Left renal cortex interstitium (tissue), 4 donors: ENCODE measurements at regions not wholly inside any gene's neighbourhood (a gene's known extent, or its start where the extent isn't known, plus 50 kb on each side); places are given as distances from the start of the nearest gene placed in this dataset.
"Not testable (repeated sequence)": the region's sequence is repeated elsewhere in the genome, so short reads cannot be mapped to it uniquely, and the experiment has no call there.

Source experiments
- DNase-seq, 4 donors: peaks; one replicate each; pipeline ENCODE4 v3.0.0-alpha.2; 2013; ENCODE audit warnings: low read depth in 4 of 4, low spot score in 2 of 4, missing footprints in 1 of 4

DNA sequence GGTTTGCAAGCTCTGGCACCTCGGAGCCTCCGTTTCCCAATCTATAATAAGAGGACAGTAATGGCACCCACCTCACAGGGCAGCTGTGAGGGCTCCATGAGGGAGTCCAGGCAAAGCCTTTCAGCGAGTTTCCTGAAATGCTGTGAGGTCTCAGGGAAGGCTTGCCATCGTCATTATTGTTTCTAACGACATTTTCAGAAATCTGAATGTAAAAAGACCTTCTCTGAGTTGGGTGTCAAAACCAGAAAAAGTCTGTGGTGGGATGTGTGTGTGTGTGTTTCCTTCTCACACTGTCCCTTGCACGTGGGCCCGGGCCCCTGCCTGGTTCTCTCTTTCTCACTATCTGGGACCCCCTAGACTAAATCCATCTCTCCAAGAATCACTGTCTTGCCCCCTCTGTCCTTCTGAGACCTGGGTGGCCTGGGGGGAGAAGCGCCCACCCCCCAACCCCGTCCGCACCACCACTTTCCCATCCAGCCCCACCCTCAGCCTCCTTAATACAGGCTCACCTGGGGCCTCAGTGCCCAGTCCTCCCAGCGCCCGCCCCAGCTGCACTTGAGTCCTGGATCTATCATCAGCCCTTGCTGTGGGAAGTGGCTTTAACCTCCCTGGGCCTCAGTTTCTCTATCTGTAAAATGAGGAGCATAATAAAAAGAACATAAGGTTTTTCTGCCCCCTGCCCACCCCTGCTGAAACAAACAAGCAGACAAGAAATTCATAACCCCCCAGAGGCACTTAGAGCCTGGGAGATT is 180.3 kb downstream of the C9orf50 start:
- no peak for DNase-seq

DNA sequence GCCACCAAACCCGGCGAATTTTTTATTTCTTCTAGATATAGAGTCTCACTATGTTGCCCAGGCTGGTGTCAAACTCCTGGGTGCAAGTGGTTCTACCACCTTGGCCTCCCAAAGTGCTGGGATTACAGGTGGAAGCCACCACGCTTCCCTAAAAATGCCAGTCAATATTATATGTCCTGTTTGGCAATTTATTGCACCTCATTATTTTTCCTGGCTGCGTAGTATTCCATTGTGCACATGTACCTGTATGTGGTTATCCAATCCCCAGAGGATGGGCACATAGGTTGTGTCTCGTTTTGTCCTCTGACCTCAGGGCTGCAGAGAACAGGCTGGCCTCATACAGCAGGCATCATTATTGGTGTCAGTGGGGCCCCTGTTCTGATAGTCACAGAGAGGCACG is 181.7 kb downstream of the C9orf50 start:
- no peak for DNase-seq

DNA sequence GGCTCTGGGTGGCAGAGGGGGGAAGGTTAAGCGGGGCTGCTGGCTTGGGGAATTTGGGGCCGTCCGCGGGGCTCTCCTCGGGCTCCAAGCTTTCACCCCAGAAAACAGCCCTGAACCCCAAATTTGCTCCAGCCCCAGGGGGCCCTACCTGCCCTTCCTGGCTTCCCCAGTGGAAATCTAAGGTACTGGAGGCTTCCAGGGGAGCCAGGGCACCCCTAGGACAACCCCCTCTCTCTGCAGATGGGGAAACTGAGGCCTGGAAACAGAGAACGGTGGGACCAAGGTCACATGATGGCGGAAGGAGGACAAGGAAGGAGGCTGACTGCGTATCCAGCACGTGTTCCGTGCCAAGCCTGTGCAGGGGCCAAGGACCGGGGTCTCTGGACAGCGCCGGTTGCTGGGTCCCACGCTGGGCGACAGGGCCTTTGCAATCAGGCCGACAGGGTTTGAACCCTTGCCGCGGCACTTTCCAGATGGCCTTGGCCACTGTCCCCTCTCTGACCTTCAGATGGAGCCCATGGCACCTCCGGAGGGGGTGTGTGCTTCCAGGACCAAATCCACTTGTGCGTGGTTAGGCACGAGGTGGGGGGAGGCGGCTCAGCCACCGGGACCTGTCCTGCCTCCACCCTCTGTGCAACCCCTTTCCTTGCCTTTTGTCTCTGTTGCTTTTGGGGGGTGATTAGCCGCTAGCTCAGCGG is 183.1 kb downstream of the C9orf50 start:
- DNase-seq: no peak

DNA sequence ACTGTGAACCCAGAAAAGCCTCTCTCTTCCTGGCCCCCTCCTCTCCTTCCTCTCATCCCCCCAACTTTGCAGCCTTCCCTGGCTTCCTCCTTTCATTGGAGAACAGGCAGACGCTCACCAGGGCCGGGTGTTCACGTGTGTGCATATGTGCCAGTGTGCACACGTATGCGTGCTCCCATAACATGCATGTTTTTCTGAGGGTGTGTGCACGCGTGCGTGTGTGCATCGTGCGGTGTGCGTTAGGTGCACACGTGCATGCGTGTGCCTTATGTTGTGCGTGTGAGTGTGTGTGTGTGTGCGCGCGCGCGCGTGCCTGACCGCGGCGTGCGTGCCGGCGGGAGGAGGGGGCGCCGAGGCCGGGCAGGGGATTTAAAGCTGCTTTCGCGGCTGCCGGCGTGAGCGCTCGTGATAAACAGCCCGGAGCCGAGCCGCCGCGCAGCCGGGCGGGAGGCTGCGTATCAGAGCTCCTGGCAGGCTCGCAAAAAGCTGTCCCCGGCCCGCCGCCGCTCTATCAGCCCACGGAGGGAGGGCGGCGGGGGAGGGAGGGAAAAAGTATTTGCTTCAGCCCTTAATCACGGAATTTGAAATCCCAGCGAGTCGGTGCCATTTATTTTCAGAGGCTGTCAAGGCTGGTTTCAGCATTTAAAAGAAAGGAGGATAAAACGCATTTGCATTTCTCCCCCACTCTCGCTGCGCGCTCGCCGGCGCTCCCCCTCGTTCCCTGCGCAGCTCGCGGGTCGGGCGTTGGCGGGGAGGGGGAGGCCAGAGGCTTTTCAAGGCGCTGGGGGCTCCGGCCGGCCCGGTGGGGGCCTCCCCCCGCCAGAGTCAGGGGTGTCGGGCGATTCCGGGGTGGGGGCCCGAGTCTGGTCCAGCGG is 183.9 kb downstream of the C9orf50 start:
- peak in 1 of 4 donors; percentile 85 for DNase-seq

DNA sequence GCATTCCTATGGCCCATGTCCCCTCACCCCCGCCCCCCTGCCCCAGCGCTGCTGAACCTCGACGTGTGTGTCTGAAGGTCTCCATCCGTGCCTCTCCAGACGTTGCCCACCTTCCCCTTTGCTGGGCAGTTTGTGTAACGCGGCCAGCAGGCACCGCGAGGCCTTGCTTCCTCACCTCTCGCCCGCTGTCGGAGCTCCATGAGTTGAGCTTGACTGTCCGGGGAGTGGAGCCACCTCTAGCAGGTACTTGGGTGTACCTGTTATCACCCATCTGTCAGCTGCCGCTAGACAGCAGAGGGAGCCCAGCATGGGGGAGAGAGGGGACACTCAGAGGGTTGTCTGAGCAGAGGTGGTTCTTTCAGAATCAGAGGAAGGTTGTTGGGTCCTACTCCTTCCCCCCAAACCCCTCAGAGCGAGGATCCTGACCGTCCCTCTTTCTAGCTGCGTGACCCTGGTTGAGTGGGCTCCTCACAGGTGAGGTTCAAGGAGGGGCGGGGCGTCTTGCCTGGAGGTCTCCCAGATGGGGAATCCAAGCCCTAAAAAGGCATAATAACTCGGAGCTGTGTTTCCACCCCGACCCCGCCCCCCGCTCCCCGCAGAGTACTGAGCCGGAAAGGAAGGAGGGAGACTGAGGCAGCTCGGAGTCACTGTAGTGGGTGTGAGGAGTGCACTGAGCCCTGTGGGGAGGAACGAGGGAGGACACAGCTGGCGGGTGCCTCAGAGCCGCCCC is 184.7 kb downstream of the C9orf50 start:
- DNase-seq: no peak

DNA sequence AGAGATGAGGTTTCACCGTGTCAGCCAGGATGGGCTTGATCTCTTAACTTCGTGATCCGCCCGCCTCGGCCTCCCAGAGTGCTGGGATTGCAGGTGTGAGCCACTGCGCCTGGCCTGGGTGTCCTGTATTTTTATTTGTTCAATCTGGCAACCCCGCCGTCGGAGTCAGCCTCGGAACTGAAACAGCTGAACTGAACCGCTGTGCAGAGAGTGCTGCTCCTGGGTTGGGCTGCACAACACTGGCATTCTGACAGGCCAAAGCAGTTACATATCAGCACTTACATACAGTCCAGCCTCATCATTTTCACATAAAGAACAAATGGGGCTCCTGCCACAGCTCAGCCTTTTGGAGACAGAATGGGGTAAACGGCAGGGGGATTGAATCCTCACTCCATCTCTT is 185.6 kb downstream of the C9orf50 start:
- DNase-seq: no peak

DNA sequence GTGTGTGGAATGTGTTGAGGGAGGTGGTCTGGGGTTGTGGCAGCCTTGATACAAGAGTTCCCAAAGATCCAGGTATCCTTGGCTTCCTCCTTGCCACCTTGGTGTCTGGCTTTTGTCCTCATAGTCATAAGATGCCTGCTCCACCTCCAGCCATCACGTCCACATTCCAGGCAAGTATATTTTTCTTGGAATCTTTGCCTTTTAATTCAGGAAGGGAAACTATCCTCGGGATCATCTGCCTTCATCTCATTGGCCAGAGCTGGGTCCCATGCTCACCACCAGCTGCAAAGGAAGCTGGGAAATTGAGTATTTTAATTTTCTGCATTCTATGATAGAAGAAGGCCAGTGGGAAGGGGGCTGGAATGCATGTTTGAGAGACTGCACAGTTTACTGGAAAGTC is 186.7 kb downstream of the C9orf50 start:
- DNase-seq: no peak

DNA sequence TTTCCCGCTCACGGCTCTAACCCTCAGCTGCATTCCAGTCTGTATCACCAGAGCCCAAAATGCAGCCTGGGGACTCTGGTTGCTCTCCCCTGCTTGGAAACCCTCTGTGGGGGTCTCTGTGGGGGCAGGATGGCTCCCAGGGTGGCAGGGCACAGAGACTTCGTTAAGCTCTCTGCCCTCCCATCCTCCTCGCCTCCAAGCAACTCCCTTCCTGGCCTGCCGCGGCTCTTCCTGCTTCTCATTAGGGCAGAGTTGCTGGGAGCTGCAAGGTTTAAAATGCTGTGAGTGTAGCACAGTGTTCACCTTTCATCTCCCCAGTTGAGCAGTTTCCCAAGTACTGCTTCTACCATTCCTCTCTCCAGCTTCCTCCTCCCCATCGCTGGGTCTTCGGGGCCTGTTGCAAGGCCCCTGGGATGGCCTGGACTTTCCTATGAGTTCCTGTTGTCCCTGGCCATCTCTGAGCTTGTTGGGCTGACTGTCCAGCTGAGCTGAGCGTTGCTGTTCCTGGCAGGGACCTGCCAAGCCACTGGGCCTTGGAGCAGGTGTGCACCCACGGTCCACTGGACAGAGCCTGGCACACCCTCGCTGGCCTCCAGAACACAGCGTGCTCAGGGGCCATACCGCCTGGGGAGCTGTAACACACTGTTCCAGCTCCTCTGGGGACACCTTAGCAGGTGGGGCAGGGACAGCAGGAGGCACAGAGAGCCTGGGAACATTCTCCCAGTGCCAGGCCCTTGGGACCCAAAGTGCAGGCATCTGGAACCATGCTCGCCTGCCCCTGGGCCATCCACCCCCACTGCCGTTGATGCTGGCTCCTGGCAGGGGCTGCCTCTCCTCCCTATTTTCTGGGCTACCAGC is 188.4 kb downstream of the C9orf50 start:
- DNase-seq: no peak

DNA sequence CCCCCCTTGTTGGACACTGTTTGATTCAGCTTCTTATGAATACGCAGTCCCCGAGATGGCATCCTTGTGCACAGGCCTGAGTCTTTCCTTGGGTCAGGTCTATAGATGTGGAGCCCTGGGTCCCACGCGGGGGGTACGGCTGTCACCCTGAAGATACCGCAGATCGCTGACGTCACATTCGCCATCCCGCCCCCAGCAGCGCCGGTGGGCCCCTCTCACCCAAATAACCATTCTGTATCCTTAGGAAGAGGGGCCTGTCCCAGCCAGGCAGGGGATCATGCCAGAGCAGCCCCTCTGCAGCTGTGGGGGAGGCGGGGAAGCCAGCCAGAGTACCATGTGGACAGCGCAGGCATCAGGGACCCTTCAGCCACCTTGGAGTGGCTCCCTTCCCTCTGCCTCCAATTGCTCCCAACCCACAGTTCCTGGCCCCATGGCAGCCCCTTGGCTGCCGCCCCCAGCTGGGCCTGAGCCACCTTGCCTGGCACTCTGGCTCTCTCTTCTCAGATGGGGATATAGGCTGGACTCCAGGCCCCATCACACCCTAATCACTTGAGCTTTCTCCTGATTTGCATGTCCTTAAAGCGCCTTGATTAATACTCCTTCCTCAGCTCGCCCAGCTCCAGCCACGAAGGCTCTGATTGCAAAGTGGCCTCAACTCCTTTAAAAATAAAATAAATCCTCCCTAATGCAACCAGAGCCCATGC is 189.8 kb downstream of the C9orf50 start:
- no peak for DNase-seq

DNA sequence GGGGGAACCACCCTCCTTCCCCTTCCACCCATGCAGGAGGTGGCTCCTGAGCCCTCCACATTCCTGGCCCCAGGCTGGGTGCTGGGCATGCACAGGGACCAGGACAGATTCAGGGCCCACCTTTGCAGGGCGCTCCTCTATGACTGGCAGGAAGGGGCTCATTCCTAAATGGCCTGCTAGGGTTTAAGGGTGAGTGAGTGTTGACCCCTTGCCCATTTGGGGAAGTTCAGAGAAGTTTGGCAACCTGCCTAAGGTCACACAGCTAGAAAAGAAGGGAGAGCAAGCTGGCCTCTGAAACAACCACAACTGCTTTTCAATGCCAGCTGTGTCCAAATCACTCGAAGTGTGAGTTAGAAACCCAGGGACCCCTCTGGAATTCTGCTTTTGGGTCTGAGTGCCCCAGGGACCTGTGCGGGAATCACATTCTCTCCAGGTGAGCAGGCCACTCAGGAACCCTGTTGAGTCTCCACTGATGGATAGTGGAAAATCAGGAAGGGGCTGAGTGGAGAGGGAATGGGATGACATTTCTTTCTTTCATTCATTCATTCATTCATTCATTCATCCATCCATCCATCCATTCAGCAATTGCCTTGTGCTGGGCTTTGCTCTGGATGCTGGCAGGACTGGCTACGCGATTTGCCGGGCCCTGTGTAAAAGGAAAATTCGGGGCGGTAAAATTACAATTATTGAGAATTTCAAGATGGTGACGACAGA is 191.9 kb downstream of the C9orf50 start:
- DNase-seq: no peak

DNA sequence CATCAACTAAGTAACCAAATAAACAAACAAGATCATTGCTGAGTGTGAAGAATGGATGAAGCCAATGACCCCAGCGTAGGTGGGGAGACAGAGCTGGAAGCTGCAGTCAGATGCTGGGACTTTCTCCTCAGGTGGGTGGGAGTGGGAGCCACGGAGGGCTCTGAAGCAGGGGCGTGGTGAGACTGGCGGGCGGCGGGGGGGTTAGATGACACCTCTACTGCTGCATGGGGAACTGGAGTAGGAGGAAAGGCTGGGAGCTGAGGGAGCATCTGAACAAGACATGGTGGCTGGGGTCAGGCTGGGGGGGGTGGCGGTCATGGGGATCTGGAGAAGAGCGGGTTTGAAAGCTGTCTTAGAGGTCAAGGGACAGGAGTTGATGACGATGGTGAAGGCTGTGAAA is 193.8 kb downstream of the C9orf50 start:
- DNase-seq: no peak

DNA sequence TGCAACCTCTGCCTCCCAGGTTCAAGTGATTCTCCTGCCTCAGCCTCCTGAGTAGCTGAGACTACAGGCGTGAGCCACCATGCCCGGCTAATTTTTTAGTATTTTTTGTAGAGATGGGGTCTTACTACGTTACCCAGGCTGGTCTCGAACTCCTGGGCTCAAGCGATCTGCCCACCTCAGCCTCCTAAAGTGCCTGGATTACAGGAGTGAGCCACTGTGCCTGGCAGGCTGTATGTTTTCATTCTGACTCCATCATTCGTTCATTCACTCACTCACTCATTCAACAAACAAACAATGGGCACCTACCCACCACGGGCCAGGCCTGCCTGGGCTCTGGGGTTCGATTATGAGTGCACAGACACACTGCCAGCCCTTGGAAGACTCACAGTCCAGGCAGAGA is 197.1 kb downstream of the C9orf50 start:
- not testable (repeated sequence) for DNase-seq

DNA sequence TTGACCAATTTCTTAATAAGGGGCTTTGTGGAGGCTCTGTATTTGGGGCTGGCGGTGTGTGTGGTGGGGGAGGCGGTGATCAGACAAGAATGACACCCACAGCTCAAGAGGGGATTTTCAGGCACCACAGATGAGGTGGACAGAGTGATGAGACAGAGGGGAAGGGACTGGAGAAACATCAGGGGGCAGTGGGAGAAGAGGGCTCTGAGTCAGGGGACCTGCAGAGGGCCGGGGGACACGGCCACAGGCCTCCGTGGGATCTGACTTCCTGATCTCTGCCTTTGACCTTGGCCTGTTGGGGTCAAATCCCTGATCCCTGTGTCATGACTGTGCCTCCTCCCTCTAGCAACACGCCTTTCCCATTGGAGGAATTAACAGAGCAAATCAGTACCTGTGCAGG is 197.7 kb downstream of the C9orf50 start:
- DNase-seq: no peak

DNA sequence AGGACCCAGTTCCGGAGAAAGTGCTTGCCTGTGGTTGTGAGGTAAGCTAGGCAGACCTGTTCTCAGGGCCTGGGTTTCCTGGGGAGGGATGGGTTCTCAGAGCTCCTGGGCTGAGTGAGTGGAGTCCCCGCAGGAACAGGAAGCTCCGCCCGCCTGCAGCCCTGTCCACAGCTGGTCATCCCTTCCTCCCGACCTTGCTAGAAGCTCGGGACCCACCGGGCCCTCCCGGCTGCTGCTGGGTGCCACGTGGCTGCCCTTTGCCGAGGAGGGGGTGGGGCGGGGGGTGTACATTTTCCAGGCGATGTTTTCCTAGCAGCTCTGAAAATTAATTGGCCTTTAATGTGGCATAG is 198.1 kb downstream of the C9orf50 start:
- DNase-seq: no peak

DNA sequence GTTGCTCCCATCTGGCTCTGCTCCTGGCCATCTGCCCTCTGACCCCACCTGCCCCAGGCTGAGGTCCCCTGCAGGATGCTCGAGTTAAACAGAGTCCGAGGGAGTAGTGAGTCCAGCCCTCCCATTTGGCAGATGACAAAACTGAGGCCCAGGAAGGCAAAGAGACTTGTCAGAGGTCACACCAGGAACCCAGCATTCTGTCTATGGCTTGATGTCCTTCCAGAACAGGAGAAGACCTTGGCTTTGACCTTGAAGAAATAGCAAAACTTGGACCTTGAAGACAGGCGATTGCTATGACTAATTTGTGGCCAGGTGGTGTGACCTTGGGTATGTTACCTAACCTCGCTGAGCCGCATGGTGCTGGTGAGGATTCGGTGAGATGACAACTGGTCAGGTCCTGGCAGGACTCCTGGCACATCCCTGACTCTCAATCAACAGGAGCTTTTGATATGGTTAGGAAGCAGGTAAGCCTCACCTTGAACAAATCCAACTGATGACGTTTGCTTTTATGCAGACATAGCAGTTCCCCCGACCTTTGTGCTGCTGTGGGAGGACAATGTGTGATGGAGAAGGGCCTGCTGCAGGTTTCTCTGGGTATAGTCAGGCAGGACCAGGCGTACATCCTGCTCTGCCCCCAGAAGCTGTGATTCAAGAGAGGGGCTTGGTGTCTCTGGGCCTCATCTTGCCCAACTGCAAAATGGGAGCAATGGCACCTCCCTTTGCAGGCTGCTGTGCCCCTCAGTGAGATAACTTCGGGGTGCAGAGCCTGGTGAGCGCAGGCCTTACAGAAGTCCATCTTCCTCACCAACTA is 198.7 kb downstream of the C9orf50 start:
- no peak for DNase-seq

DNA sequence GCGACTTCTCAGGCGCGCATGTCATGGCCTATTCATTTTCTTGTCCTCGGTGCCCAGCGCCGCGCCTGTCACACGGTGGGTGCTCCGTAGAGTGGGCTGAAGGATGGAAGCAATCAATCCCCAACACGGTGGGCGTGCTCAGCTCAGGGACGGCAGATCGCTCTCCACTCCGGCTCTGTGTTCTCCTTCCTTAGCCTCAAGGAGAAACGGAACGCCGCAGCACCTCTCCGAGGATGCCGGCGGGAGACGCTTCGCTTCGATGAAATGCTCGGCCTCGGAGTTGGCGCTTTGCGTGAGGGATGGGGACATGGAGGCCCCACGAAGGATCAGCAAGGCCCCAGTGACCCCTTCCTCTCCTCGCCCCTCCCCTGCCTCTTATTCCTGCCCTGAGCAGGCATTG is 199.5 kb downstream of the C9orf50 start:
- no peak for DNase-seq

DNA sequence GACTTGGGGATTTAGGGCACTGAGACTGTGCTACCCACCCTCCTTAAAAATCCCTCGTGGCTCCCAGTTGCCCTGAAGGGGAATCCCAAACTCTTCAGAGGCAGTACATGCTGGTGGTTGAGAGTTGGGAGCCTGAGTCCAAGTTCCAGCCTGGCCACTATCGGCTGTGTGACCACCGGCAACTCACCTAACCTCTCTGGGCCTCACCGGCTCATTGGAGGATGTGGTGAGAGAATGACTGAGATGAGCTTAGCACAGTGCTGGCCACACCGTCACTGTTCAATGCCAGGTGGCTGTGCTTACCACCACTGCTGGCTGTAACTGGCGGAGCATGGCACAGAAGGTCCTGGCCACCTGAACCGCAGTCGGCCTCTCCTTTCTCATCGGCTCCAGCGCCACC is 200.2 kb downstream of the C9orf50 start:
- DNase-seq: no peak

DNA sequence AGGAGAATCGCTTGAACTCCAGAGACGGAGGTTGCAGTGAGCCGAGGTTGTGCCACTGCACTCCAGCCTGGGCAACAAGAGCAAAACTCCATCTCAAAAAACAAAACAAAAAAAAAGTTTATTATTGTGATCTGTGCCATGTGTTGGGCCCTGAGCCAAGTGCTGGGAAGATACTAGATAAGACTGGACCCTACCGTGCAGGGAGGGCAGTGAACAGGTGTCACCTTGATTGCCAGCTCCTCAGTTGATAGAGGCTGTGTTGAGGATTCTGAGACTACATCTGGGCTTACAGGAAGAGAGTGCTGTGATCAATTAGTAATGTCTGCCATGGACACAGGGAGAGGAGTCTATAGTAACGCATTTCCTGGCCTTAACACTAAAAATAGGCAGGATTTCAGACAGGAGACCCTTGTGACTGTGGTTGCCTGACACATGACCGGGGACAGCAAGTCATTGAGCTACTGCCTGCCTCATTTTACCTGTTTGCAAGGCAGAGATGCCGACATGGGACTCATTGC is 201.5 kb downstream of the C9orf50 start:
- DNase-seq: no peak
